Immature natural killer cell (primary cell): ENCODE measurements at regions not wholly inside any gene's neighbourhood (a gene's known extent, or its start where the extent isn't known, plus 50 kb on each side); places are given as distances from the start of the nearest gene placed in this dataset.

ENCODE experiments used
- DNase-seq, 3 donors: peaks; one replicate each; pipeline ENCODE4 v3.0.0; 2022; ENCODE audit warnings: mixed read lengths in 1 of 3
- H3K27ac Mint-ChIP-seq, 6 donors: one replicate each; pipeline ENCODE4 v1.8.0; 2020; ENCODE audit warnings: mixed read lengths in 6 of 6, mild to moderate bottlenecking in 5 of 6, inconsistent platforms in 4 of 6, moderate library complexity in 3 of 6
- H3K27me3 Mint-ChIP-seq, 3 donors: one replicate each; pipeline ENCODE4 v1.8.0; 2020 to 2021; ENCODE audit warnings: low read depth in 3 of 3, mild to moderate bottlenecking in 3 of 3, mixed read lengths in 3 of 3, moderate library complexity in 3 of 3, inconsistent platforms in 1 of 3
- H3K36me3 Mint-ChIP-seq, 3 donors: one replicate each; pipeline ENCODE4 v1.8.0; 2020; ENCODE audit warnings: mixed read lengths in 3 of 3, inconsistent platforms in 2 of 3, mild to moderate bottlenecking in 2 of 3
- H3K4me1 Mint-ChIP-seq, 2 donors: one replicate each; pipeline ENCODE4 v1.8.0; 2020; ENCODE audit warnings: inconsistent platforms in 2 of 2, mild to moderate bottlenecking in 2 of 2, mixed read lengths in 2 of 2, moderate library complexity in 1 of 2
- H3K4me3 Mint-ChIP-seq, 5 donors: one replicate each; pipeline ENCODE4 v1.8.0; 2020; ENCODE audit warnings: mild to moderate bottlenecking in 5 of 5, mixed read lengths in 5 of 5, inconsistent platforms in 3 of 5, moderate library complexity in 3 of 5
- H3K9me3 Mint-ChIP-seq, 6 donors: one replicate each; pipeline ENCODE4 v1.8.0; 2020; ENCODE audit warnings: mild to moderate bottlenecking in 6 of 6, mixed read lengths in 6 of 6, inconsistent platforms in 4 of 6, moderate library complexity in 3 of 6

GRCh38 chr16:63617990-63618763, 1503.7 kb downstream of the CDH11 start:
- Mint-ChIP-seq H3K36me3 (peaks cover 0 to 3% (median 0%) of the 10 kb centered on the region in 3 donors), H3K4me3 (no peak overlapping the region), H3K4me1 (no peaks in the 10 kb centered on the region), H3K27ac (no peak overlapping the region), H3K9me3 (peaks cover 13 to 46% (median 23%) of the 10 kb centered on the region in 6 donors), H3K27me3 (peaks cover 0 to 2% (median 1%) of the 10 kb centered on the region in 3 donors)
- DNase-seq = no peak

GRCh38 chr16:63617047-63617989, 1504.5 kb downstream of the CDH11 start:
- Mint-ChIP-seq H3K27me3 (peaks cover 0 to 2% (median 0%) of the 10 kb centered on the region in 3 donors), H3K9me3 (peaks cover 13 to 55% (median 27%) of the 10 kb centered on the region in 6 donors), H3K36me3 (peaks cover 0 to 3% (median 0%) of the 10 kb centered on the region in 3 donors), H3K27ac (no peak overlapping the region), H3K4me3 (no peak overlapping the region), H3K4me1 (no peaks in the 10 kb centered on the region)
- DNase-seq = no peak

GRCh38 chr16:63614429-63614828, 1507.4 kb downstream of the CDH11 start:
- peaks cover 16 to 55% (median 36%) of the 10 kb centered on the region in 6 donors for H3K9me3 Mint-ChIP-seq
- H3K27me3 Mint-ChIP-seq = no peaks in the 10 kb centered on the region
- no peak overlapping the region for H3K27ac Mint-ChIP-seq
- H3K36me3 Mint-ChIP-seq = peaks cover 0 to 3% (median 0%) of the 10 kb centered on the region in 3 donors
- no peaks in the 10 kb centered on the region for H3K4me1 Mint-ChIP-seq
- DNase-seq = no peak
- H3K4me3 Mint-ChIP-seq = no peak overlapping the region

- H3K36me3 Mint-ChIP-seq = peaks cover 0 to 3% (median 0%) of the 10 kb centered on the region in 3 donors
- no peaks in the 10 kb centered on the region for H3K27me3 Mint-ChIP-seq
- H3K4me3 Mint-ChIP-seq = no peak overlapping the region
- DNase-seq = no peak
- no peak overlapping the region for H3K27ac Mint-ChIP-seq
- H3K4me1 Mint-ChIP-seq = no peaks in the 10 kb centered on the region
- peaks cover 16 to 53% (median 35%) of the 10 kb centered on the region in 6 donors for H3K9me3 Mint-ChIP-seq
Observed at GRCh38 chr16:63613701-63614100, 1508.2 kb downstream of the CDH11 start.

GRCh38 chr16:63612462-63613227, 1509.2 kb downstream of the CDH11 start:
- no peak overlapping the region for H3K27ac Mint-ChIP-seq
- peaks cover 16 to 56% (median 35%) of the 10 kb centered on the region in 6 donors for H3K9me3 Mint-ChIP-seq
- no peak overlapping the region for H3K4me3 Mint-ChIP-seq
- no peaks in the 10 kb centered on the region for H3K27me3 Mint-ChIP-seq
- H3K36me3 Mint-ChIP-seq = peaks cover 0 to 3% (median 0%) of the 10 kb centered on the region in 3 donors
- no peak for DNase-seq
- H3K4me1 Mint-ChIP-seq = no peaks in the 10 kb centered on the region

- DNase-seq = no peak
- Mint-ChIP-seq H3K27me3 (no peaks in the 10 kb centered on the region), H3K4me3 (no peak overlapping the region), H3K9me3 (peaks cover 4 to 45% (median 25%) of the 10 kb centered on the region in 6 donors), H3K27ac (no peak overlapping the region), H3K36me3 (no peaks in the 10 kb centered on the region), H3K4me1 (no peaks in the 10 kb centered on the region)
Observed at GRCh38 chr16:63606778-63607177, 1515.1 kb downstream of the CDH11 start.

- H3K27ac Mint-ChIP-seq = no peak overlapping the region
- no peak overlapping the region for H3K4me3 Mint-ChIP-seq
- H3K27me3 Mint-ChIP-seq = peaks cover 0 to 2% (median 0%) of the 10 kb centered on the region in 3 donors
- DNase-seq = no peak
- H3K9me3 Mint-ChIP-seq = peaks cover 7 to 58% (median 22%) of the 10 kb centered on the region in 6 donors
- no peaks in the 10 kb centered on the region for H3K4me1 Mint-ChIP-seq
- peaks cover 0 to 3% (median 0%) of the 10 kb centered on the region in 3 donors for H3K36me3 Mint-ChIP-seq
Observed at GRCh38 chr16:63602206-63602927, 1519.5 kb downstream of the CDH11 start.

GRCh38 chr16:63596716-63597115, 1525.1 kb downstream of the CDH11 start:
- DNase-seq = no peak
- Mint-ChIP-seq H3K27ac (no peak overlapping the region), H3K4me3 (no peak overlapping the region), H3K9me3 (peaks cover 10 to 54% (median 20%) of the 10 kb centered on the region in 6 donors), H3K27me3 (peaks cover 0 to 3% (median 2%) of the 10 kb centered on the region in 3 donors), H3K4me1 (no peaks in the 10 kb centered on the region), H3K36me3 (peaks cover 0 to 3% (median 0%) of the 10 kb centered on the region in 3 donors)

- Mint-ChIP-seq H3K27me3 (peaks cover 0 to 2% (median 2%) of the 10 kb centered on the region in 3 donors), H3K4me1 (no peaks in the 10 kb centered on the region), H3K36me3 (no peaks in the 10 kb centered on the region), H3K9me3 (peaks cover 7 to 38% (median 15%) of the 10 kb centered on the region in 6 donors), H3K27ac (no peak overlapping the region), H3K4me3 (no peak overlapping the region)
- no peak for DNase-seq
Observed at GRCh38 chr16:63592852-63593251, 1529.0 kb downstream of the CDH11 start.

- H3K27ac Mint-ChIP-seq = no peak overlapping the region
Observed at GRCh38 chr16:63581570-63581969, 1540.3 kb downstream of the CDH11 start.

GRCh38 chr16:63578791-63579190, 1542.6 kb upstream of the CDH8 start:
- DNase-seq = no peak
- Mint-ChIP-seq H3K4me1 (no peaks in the 10 kb centered on the region), H3K4me3 (no peak overlapping the region), H3K36me3 (no peaks in the 10 kb centered on the region), H3K9me3 (peaks cover 3 to 47% (median 15%) of the 10 kb centered on the region in 6 donors), H3K27ac (no peak overlapping the region), H3K27me3 (no peaks in the 10 kb centered on the region)

More at GRCh38 chr16:63581570-63581969, 1540.3 kb downstream of the CDH11 start:
- no peaks in the 10 kb centered on the region for H3K36me3 Mint-ChIP-seq
- peaks cover 1 to 38% (median 13%) of the 10 kb centered on the region in 6 donors for H3K9me3 Mint-ChIP-seq
- H3K27me3 Mint-ChIP-seq = no peaks in the 10 kb centered on the region
- H3K4me1 Mint-ChIP-seq = no peaks in the 10 kb centered on the region
- H3K4me3 Mint-ChIP-seq = no peak overlapping the region
- no peak for DNase-seq

- no peaks in the 10 kb centered on the region for H3K36me3 Mint-ChIP-seq
- DNase-seq = no peak
- no peaks in the 10 kb centered on the region for H3K4me1 Mint-ChIP-seq
- H3K9me3 Mint-ChIP-seq = peaks cover 4 to 44% (median 12%) of the 10 kb centered on the region in 6 donors
- no peak overlapping the region for H3K4me3 Mint-ChIP-seq
- no peaks in the 10 kb centered on the region for H3K27me3 Mint-ChIP-seq
- no peak overlapping the region for H3K27ac Mint-ChIP-seq
Observed at GRCh38 chr16:63577891-63578290, 1541.7 kb upstream of the CDH8 start.

- DNase-seq = no peak
- H3K4me3 Mint-ChIP-seq = no peak overlapping the region
- no peaks in the 10 kb centered on the region for H3K27me3 Mint-ChIP-seq
- H3K4me1 Mint-ChIP-seq = no peaks in the 10 kb centered on the region
- H3K9me3 Mint-ChIP-seq = peaks cover 4 to 49% (median 19%) of the 10 kb centered on the region in 6 donors
- no peak overlapping the region for H3K27ac Mint-ChIP-seq
- H3K36me3 Mint-ChIP-seq = no peaks in the 10 kb centered on the region
Observed at GRCh38 chr16:63575041-63575440, 1538.8 kb upstream of the CDH8 start.
